ENCODE measurements at regions not wholly inside any gene's neighbourhood (a gene's known extent, or its start where the extent isn't known, plus 50 kb on each side); places are given as distances from the start of the nearest gene placed in this dataset.

GRCh38 chr17:53006006-53006405 lies 816.7 kb upstream of the KIF2B start:
- Histone ChIP-seq H3K36me3 (no peaks in the 10 kb centered on the region), H3K4me1 (no peaks in the 10 kb centered on the region), H3K27ac (no peak overlapping the region), H3K27me3 (no peaks in the 10 kb centered on the region), H3K4me3 (no peak overlapping the region), H3K9me3 (no peaks in the 10 kb centered on the region)
- WGBS, 2 donors: 45 to 54% methylated on average over 1 of the region's 1 CpG
- no peak for DNase-seq
- intact Hi-C loops (cut with DNase I): no loop called here
- no peak for TF ChIP-seq POLR2A (IDR thresholded peaks at IDR 0.05)
- no peak for TF ChIP-seq CTCF (IDR thresholded peaks at IDR 0.05)

GRCh38 chr17:53004902-53005301 lies 817.8 kb upstream of the KIF2B start:
- H3K4me3 ChIP-seq: no peak overlapping the region
- intact Hi-C loops (cut with DNase I): no loop called here
- no peak overlapping the region for H3K27ac ChIP-seq
- no peaks in the 10 kb centered on the region for H3K36me3 ChIP-seq
- no peak for DNase-seq
- no peak for TF ChIP-seq CTCF (IDR thresholded peaks at IDR 0.05)
- TF ChIP-seq POLR2A (IDR thresholded peaks at IDR 0.05): no peak
- no peaks in the 10 kb centered on the region for H3K9me3 ChIP-seq
- H3K4me1 ChIP-seq: no peaks in the 10 kb centered on the region
- no peaks in the 10 kb centered on the region for H3K27me3 ChIP-seq

GRCh38 chr17:52995881-52996280 lies 826.8 kb upstream of the KIF2B start:
- TF ChIP-seq CTCF (IDR thresholded peaks at IDR 0.05) (no peak), POLR2A (IDR thresholded peaks at IDR 0.05) (no peak)
- intact Hi-C loops (cut with DNase I): no loop called here

GRCh38 chr17:52995147-52995546 lies 827.6 kb upstream of the KIF2B start:
- DNase-seq: no peak
- Histone ChIP-seq H3K27ac (no peak overlapping the region), H3K4me3 (no peak overlapping the region), H3K36me3 (no peaks in the 10 kb centered on the region), H3K27me3 (no peaks in the 10 kb centered on the region), H3K4me1 (no peaks in the 10 kb centered on the region), H3K9me3 (no peaks in the 10 kb centered on the region)
- TF ChIP-seq POLR2A (IDR thresholded peaks at IDR 0.05): no peak
- TF ChIP-seq CTCF (IDR thresholded peaks at IDR 0.05): no peak
- WGBS, 2 donors: 45 to 53% methylated on average over 1 of the region's 1 CpG
- intact Hi-C loops (cut with DNase I): no loop called here

More at GRCh38 chr17:52995881-52996280, 826.8 kb upstream of the KIF2B start:
- Histone ChIP-seq H3K36me3 (no peaks in the 10 kb centered on the region), H3K4me3 (no peak overlapping the region), H3K9me3 (no peaks in the 10 kb centered on the region), H3K27me3 (no peaks in the 10 kb centered on the region), H3K27ac (no peak overlapping the region), H3K4me1 (no peaks in the 10 kb centered on the region)
- WGBS, 2 donors: 65 to 68% methylated on average over 3 of the region's 3 CpGs
- DNase-seq: no peak

- intact Hi-C loops (cut with DNase I): no loop called here
- DNase-seq: no peak
These were observed 827.6 kb upstream of the CA10 start for GRCh38 chr17:52986056-52986662.

More at GRCh38 chr17:52986056-52986662, 827.6 kb upstream of the CA10 start:
- H3K27me3 ChIP-seq: no peaks in the 10 kb centered on the region
- H3K36me3 ChIP-seq: no peaks in the 10 kb centered on the region
- no peak overlapping the region for H3K27ac ChIP-seq
- no peak for TF ChIP-seq CTCF (IDR thresholded peaks at IDR 0.05)
- TF ChIP-seq POLR2A (IDR thresholded peaks at IDR 0.05): no peak
- H3K4me3 ChIP-seq: no peak overlapping the region
- H3K9me3 ChIP-seq: no peaks in the 10 kb centered on the region
- WGBS, 2 donors: 31 to 47% methylated on average over 2 to 4 of the region's 4 CpGs
- H3K4me1 ChIP-seq: no peaks in the 10 kb centered on the region

All from esophagus squamous epithelium (tissue), 5 donors.